Chondrocyte (in vitro differentiated cells): ENCODE measurements at regions not wholly inside any gene's neighbourhood (a gene's known extent, or its start where the extent isn't known, plus 50 kb on each side); places are given as distances from the start of the nearest gene placed in this dataset.

ENCODE experiments used
- DNase-seq: peaks from one replicate; pipeline ENCODE4 v3.0.0; 2021; ENCODE audit warnings: mixed read lengths, low spot score
- H3K27ac Mint-ChIP-seq: one replicate; pipeline ENCODE4 v1.8.0; 2021; ENCODE audit warnings: mild to moderate bottlenecking, moderate library complexity, mixed read lengths; ENCODE audit not compliant: unreplicated experiment
- H3K27me3 Mint-ChIP-seq: 2 replicates; pipeline ENCODE4 v1.8.0; 2021; ENCODE audit warnings: low read depth, mixed read lengths
- H3K36me3 Mint-ChIP-seq: 2 replicates; pipeline ENCODE4 v1.8.0; 2021; ENCODE audit warnings: low read depth, mixed read lengths
- H3K4me1 Mint-ChIP-seq: 2 replicates; pipeline ENCODE4 v1.8.0; 2021; ENCODE audit warnings: low read depth, mild to moderate bottlenecking, mixed read lengths
- H3K4me3 Mint-ChIP-seq: one replicate; pipeline ENCODE4 v1.8.0; 2021; ENCODE audit warnings: mild to moderate bottlenecking, moderate library complexity, mixed read lengths; ENCODE audit not compliant: unreplicated experiment
- H3K9me3 Mint-ChIP-seq: 2 replicates; pipeline ENCODE4 v1.8.0; 2021; ENCODE audit warnings: low read depth, mixed read lengths
- TF ChIP-seq, protein P1 (sequence below): fragments of 200-600 bp; sonication (generic); IDR thresholded peaks from 2 replicates; pipeline ENCODE4 v1.5.0; 2021; ENCODE audit warnings: antibody characterized with exemption, mild to moderate bottlenecking, moderate library complexity

GRCh38 chr1:8096105-8097011, 70.2 kb upstream of the ERRFI1 start:
- TF ChIP-seq, protein P1, sequence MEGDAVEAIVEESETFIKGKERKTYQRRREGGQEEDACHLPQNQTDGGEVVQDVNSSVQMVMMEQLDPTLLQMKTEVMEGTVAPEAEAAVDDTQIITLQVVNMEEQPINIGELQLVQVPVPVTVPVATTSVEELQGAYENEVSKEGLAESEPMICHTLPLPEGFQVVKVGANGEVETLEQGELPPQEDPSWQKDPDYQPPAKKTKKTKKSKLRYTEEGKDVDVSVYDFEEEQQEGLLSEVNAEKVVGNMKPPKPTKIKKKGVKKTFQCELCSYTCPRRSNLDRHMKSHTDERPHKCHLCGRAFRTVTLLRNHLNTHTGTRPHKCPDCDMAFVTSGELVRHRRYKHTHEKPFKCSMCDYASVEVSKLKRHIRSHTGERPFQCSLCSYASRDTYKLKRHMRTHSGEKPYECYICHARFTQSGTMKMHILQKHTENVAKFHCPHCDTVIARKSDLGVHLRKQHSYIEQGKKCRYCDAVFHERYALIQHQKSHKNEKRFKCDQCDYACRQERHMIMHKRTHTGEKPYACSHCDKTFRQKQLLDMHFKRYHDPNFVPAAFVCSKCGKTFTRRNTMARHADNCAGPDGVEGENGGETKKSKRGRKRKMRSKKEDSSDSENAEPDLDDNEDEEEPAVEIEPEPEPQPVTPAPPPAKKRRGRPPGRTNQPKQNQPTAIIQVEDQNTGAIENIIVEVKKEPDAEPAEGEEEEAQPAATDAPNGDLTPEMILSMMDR = no peak
- no peak for DNase-seq
- H3K27ac Mint-ChIP-seq = peak overlapping the region; percentile 95
- peaks cover 68% of the 10 kb centered on the region for H3K4me1 Mint-ChIP-seq
- no peaks in the 10 kb centered on the region for H3K36me3 Mint-ChIP-seq
- peaks cover 4% of the 10 kb centered on the region for H3K9me3 Mint-ChIP-seq
- H3K27me3 Mint-ChIP-seq = no peaks in the 10 kb centered on the region
- no peak overlapping the region for H3K4me3 Mint-ChIP-seq

- H3K36me3 Mint-ChIP-seq = no peaks in the 10 kb centered on the region
- peaks cover 74% of the 10 kb centered on the region for H3K4me1 Mint-ChIP-seq
- H3K4me3 Mint-ChIP-seq = no peak overlapping the region
- H3K9me3 Mint-ChIP-seq = peaks cover 4% of the 10 kb centered on the region
- TF ChIP-seq, protein P1 = no peak
- no peaks in the 10 kb centered on the region for H3K27me3 Mint-ChIP-seq
- DNase-seq = no peak
- H3K27ac Mint-ChIP-seq = peak overlapping the region; percentile 95
Measured at GRCh38 chr1:8095584-8095983, 69.5 kb upstream of the ERRFI1 start.

DNA sequence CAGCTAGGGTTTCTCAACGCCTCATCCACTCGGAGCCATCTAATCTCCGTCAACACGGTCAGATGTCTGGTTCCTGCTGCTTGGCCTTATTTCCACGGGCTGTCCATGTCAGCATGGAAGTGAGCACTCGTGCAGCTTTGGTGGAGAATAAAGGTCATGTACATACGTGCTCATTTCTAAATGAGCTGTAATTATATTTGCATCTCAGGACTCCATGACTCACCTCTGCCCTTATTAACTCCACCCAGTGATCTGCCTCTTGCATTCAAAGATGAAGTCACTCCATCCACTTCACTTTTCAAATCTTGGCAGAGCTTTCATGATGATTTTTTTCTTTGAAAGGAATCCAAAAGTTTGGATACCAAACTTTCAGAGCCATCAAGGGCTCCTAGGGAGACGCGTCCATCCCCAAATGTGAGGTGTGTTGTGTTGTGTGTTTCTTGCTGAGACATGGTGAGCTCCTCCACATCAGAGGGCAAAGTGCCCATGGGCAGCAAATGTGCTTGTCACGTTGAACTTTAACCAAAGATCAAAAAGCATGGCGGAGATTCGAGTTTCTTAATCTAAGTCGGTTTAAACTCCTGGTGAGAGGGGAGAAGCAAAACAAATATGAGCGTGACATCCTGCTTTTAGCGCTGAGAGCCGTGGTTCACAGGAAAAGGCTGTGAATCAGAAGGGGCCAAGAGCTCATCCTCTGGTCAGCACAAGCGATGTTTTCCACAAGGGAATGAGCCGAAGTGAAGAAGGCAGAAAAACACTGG, 68.6 kb upstream of the ERRFI1 start:
- peaks cover 84% of the 10 kb centered on the region for H3K4me1 Mint-ChIP-seq
- peak overlapping the region; percentile 95 for H3K27ac Mint-ChIP-seq
- H3K4me3 Mint-ChIP-seq = peak overlapping the region; percentile 13

DNA sequence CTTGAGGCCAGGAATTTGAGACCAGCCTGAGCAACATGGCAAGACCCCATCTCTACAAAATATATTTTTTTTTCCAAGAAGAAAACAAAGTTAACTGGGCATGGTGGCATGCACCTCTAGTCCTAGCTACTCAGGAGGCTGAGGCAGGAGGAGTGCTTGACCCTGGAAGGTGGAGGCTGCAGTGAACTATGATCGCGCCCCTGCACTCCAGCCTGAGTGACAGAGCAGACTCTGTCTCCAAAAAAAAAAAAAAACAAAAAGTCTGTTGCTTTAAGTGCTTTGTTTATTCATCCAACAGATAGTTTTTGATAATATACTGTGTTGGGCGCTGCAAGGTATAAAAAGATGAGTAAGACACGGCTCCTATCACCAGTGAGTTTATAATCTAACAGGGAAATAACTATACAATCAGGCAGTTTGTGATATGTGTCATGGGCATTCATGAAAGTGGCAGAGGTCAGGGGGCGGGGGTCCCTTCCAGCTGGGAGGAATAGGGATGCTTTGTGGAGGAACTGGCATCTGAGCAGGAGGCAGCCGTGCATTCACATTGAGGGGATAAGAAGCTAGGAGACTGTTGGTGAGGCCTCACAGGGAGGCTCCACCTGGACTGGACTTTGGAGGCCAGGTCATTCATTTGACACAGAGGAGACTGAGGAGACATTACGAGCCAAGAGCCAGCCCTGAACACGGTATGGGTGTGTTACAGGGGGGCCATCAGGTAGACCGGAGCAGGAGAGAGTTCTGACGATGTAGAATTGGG, 67.3 kb upstream of the ERRFI1 start:
- Mint-ChIP-seq H3K4me3 (no peak overlapping the region), H3K36me3 (no peaks in the 10 kb centered on the region), H3K9me3 (no peaks in the 10 kb centered on the region), H3K4me1 (peaks cover 90% of the 10 kb centered on the region), H3K27ac (peak overlapping the region; percentile 49), H3K27me3 (no peaks in the 10 kb centered on the region)
- TF ChIP-seq, protein P1 = no peak
- DNase-seq = no peak

More for the DNA sequence above, 68.6 kb upstream of the ERRFI1 start:
- TF ChIP-seq, protein P1 = no peak
- no peaks in the 10 kb centered on the region for H3K27me3 Mint-ChIP-seq
- peaks cover 4% of the 10 kb centered on the region for H3K9me3 Mint-ChIP-seq
- DNase-seq = no peak
- no peaks in the 10 kb centered on the region for H3K36me3 Mint-ChIP-seq

- Mint-ChIP-seq H3K27me3 (no peaks in the 10 kb centered on the region), H3K36me3 (no peaks in the 10 kb centered on the region), H3K4me1 (peaks cover 87% of the 10 kb centered on the region), H3K27ac (peak overlapping the region; percentile 5), H3K4me3 (no peak overlapping the region), H3K9me3 (no peaks in the 10 kb centered on the region)
- TF ChIP-seq, protein P1 = no peak
- no peak for DNase-seq
Measured at GRCh38 chr1:8092657-8093056, 66.5 kb upstream of the ERRFI1 start.
